Daoy (cell line): ENCODE measurements at regions not wholly inside any gene's neighbourhood (a gene's known extent, or its start where the extent isn't known, plus 50 kb on each side); places are given as distances from the start of the nearest gene placed in this dataset.

Experiments used
- DNase-seq: peaks from one replicate; pipeline ENCODE4 v3.0.0-alpha.2; 2015; ENCODE audit warnings: low read depth

GRCh38 chr20:58139849-58140786 is 88.3 kb downstream of the ANKRD60 start:
- DNase-seq = no peak

GRCh38 chr20:58138395-58138794 is 90.1 kb downstream of the ANKRD60 start:
- DNase-seq = no peak

- DNase-seq = no peak
Measured at GRCh38 chr20:58137651-58138265, 90.7 kb downstream of the ANKRD60 start.

- DNase-seq = no peak
Measured at GRCh38 chr20:58137236-58137635, 91.2 kb downstream of the ANKRD60 start.

- DNase-seq = no peak
Measured at GRCh38 chr20:58136149-58136484, 92.3 kb downstream of the ANKRD60 start.

- DNase-seq = no peak
Measured at GRCh38 chr20:58135441-58136148, 92.9 kb downstream of the ANKRD60 start.

GRCh38 chr20:58133020-58133808 is 95.2 kb downstream of the ANKRD60 start:
- DNase-seq = no peak

GRCh38 chr20:58131551-58132142 is 96.8 kb downstream of the ANKRD60 start:
- DNase-seq = peak; percentile 88

- DNase-seq = peak; percentile 79
Measured at GRCh38 chr20:58131151-58131550, 97.3 kb downstream of the ANKRD60 start.

GRCh38 chr20:58130581-58130980 is 97.9 kb downstream of the ANKRD60 start:
- no peak for DNase-seq

- DNase-seq = no peak
Measured at GRCh38 chr20:58130156-58130555, 98.3 kb downstream of the ANKRD60 start.

GRCh38 chr20:58129721-58130151 is 98.7 kb downstream of the ANKRD60 start:
- DNase-seq = no peak

- DNase-seq = no peak
Measured at GRCh38 chr20:58128635-58129625, 99.5 kb downstream of the ANKRD60 start.

GRCh38 chr20:58127701-58128111 is 100.7 kb downstream of the ANKRD60 start:
- peak; percentile 97 for DNase-seq

GRCh38 chr20:58125726-58126125 is 102.7 kb downstream of the ANKRD60 start:
- no peak for DNase-seq

GRCh38 chr20:58117944-58118343 is 110.5 kb downstream of the ANKRD60 start:
- DNase-seq = no peak

GRCh38 chr20:58116505-58116904 is 111.9 kb downstream of the ANKRD60 start:
- no peak for DNase-seq

GRCh38 chr20:58113716-58114115 is 114.7 kb downstream of the ANKRD60 start:
- DNase-seq = no peak

- peak; percentile 69 for DNase-seq
Measured at GRCh38 chr20:58112017-58112781, 116.3 kb downstream of the ANKRD60 start.
